IMR-90 (cell line): ENCODE measurements at regions not wholly inside any gene's neighbourhood (a gene's known extent, or its start where the extent isn't known, plus 50 kb on each side); places are given as distances from the start of the nearest gene placed in this dataset.

Experiments used
- ATAC-seq: fragments of 200-7000 bp; cut with Tn5 transposase; 2 replicates; pipeline ENCODE4 v1.9.1; 2020; ENCODE audit warnings: low read depth, mild to moderate bottlenecking, moderate library complexity
- BruUV-seq: library from RNA; stranded (reverse); fragments of 400-500 nt; replicated peaks from 2 replicates; lab custom pipeline; 2021; lab: Mats Ljungman, UMichigan
- CTCF ChIA-PET: fragments of 300-600 bp; formaldehyde crosslinking; extraction: SDS; loops from one replicate; lab custom pipeline; 2021; ENCODE audit warnings: antibody characterized with exemption; lab: Yijun Ruan, JAX
- POLR2A ChIA-PET: fragments of 300-600 bp; sonication (Branson Sonifier 250); formaldehyde crosslinking; loops from one replicate; lab custom pipeline; 2022; ENCODE audit warnings: antibody characterized with exemption; ENCODE audit not compliant: unreplicated experiment; lab: Charles Lee
- DNase-seq: peaks from one replicate; pipeline ENCODE4 v3.0.0; 2013
- H2AFZ ChIP-seq: replicated peaks from 2 replicates; pipeline ENCODE3; 2013; ENCODE audit warnings: low read length, mild to moderate bottlenecking; ENCODE audit not compliant: poor library complexity
- H2AK5ac ChIP-seq: 2 replicates; pipeline ENCODE4 v1.6.1; 2013; ENCODE audit warnings: low read depth, low read length, inconsistent platforms
- H2AK9ac ChIP-seq: replicated peaks from 2 replicates; pipeline ENCODE3; 2013; ENCODE audit warnings: mild to moderate bottlenecking, low read depth, low read length, moderate library complexity; ENCODE audit not compliant: poor library complexity
- H2BK120ac ChIP-seq: 2 replicates; pipeline ENCODE4 v1.6.1; 2013; ENCODE audit warnings: low read depth, low read length, inconsistent platforms
- H2BK15ac ChIP-seq: 3 replicates; pipeline ENCODE4 v1.6.1; 2013; ENCODE audit warnings: low read depth, low read length, inconsistent platforms
- H2BK20ac ChIP-seq: 2 replicates; pipeline ENCODE4 v1.6.1; 2013; ENCODE audit warnings: low read depth, mild to moderate bottlenecking, inconsistent platforms, low read length, moderate library complexity
- H2BK5ac ChIP-seq: 2 replicates; pipeline ENCODE4 v1.6.1; 2013; ENCODE audit warnings: mild to moderate bottlenecking, low read depth, low read length, inconsistent platforms; ENCODE audit not compliant: poor library complexity, severe bottlenecking
- H3K14ac ChIP-seq: replicated peaks from 2 replicates; pipeline ENCODE4 v1.6.1; 2013; ENCODE audit warnings: low read depth, low read length, inconsistent platforms
- H3K18ac ChIP-seq: 2 replicates; pipeline ENCODE4 v1.6.1; 2013; ENCODE audit warnings: low read depth, low read length, control low read depth
- H3K23ac ChIP-seq: 2 replicates; pipeline ENCODE4 v1.6.1; 2013; ENCODE audit warnings: low read depth, low read length, inconsistent platforms
- H3K27ac ChIP-seq: 2 replicates; pipeline ENCODE4 v1.5.1; 2013; ENCODE audit warnings: mild to moderate bottlenecking, control low read depth, low read length; ENCODE audit not compliant: insufficient read depth
- H3K27me3 ChIP-seq: 2 replicates; pipeline ENCODE4 v1.6.1; 2013; ENCODE audit warnings: low read length; ENCODE audit not compliant: control insufficient read depth, insufficient read depth
- H3K36me3 ChIP-seq: 2 replicates; pipeline ENCODE4 v1.6.1; 2013; ENCODE audit warnings: low read length, mixed read lengths; ENCODE audit not compliant: control insufficient read depth, insufficient read depth
- H3K4ac ChIP-seq: 2 replicates; pipeline ENCODE4 v1.6.1; 2013; ENCODE audit warnings: low read depth, low read length, inconsistent platforms
- H3K4me1 ChIP-seq: 2 replicates; pipeline ENCODE4 v1.6.1; 2013; ENCODE audit warnings: low read length, mixed read lengths; ENCODE audit not compliant: control insufficient read depth, insufficient read depth
- H3K4me2 ChIP-seq: 2 replicates; pipeline ENCODE4 v1.6.1; 2013; ENCODE audit warnings: low read depth, mild to moderate bottlenecking, control low read depth, low read length, moderate library complexity
- H3K4me3 ChIP-seq: 2 replicates; pipeline ENCODE4 v1.5.1; 2013; ENCODE audit warnings: low read depth, mild to moderate bottlenecking, control low read depth, low read length, moderate library complexity; ENCODE audit not compliant: insufficient read depth
- H3K56ac ChIP-seq: 2 replicates; pipeline ENCODE4 v1.6.1; 2013; ENCODE audit warnings: low read length, inconsistent platforms; ENCODE audit not compliant: insufficient read depth; ENCODE audit errors: extremely low read depth
- H3K79me1 ChIP-seq, 2 experiments: 2 replicates each; pipeline ENCODE4 v1.6.1; 2013; ENCODE audit warnings: low read length in 2 of 2, inconsistent platforms in 1 of 2, low read depth in 1 of 2
- H3K9ac ChIP-seq: 2 replicates; pipeline ENCODE4 v1.6.1; 2013; ENCODE audit warnings: low read depth, low read length, control low read depth
- H3K9me1 ChIP-seq: 2 replicates; pipeline ENCODE4 v1.6.1; 2013; ENCODE audit warnings: low read length, inconsistent platforms; ENCODE audit not compliant: insufficient read depth
- H3K9me3 ChIP-seq: 2 replicates; pipeline ENCODE4 v1.6.1; 2013; ENCODE audit warnings: low read length; ENCODE audit not compliant: control insufficient read depth, insufficient read depth
- H4K20me1 ChIP-seq: 2 replicates; pipeline ENCODE4 v1.6.1; 2013; ENCODE audit warnings: low read length, inconsistent platforms; ENCODE audit not compliant: insufficient read depth
- H4K5ac ChIP-seq: 2 replicates; pipeline ENCODE4 v1.6.1; 2013; ENCODE audit warnings: mild to moderate bottlenecking, low read depth, low read length, control low read depth
- H4K8ac ChIP-seq, 2 experiments: 2 replicates each; pipeline ENCODE4 v1.6.1; 2013; ENCODE audit warnings: low read depth in 2 of 2, low read length in 2 of 2, control low read depth in 1 of 2, inconsistent platforms in 1 of 2
- H4K91ac ChIP-seq: 2 replicates; pipeline ENCODE4 v1.6.1; 2013; ENCODE audit warnings: low read depth, low read length, inconsistent platforms; ENCODE audit not compliant: insufficient read depth
- ELK1 ChIP-seq: fragments of 150-350 bp; IDR thresholded peaks from 2 replicates; pipeline ENCODE4 v1.6.1; 2016; ENCODE audit warnings: low read depth, mild to moderate bottlenecking, low read length, moderate library complexity, borderline replicate concordance
- FOS ChIP-seq: fragments of 150-350 bp; IDR thresholded peaks from 2 replicates; pipeline ENCODE4 v1.6.1; 2016; ENCODE audit warnings: low read depth, low read length
- MAFK ChIP-seq: IDR thresholded peaks from 2 replicates; pipeline ENCODE4 v1.6.1; 2012; ENCODE audit warnings: low read depth, low read length, improper control_type of control experiment
- RFX5 ChIP-seq: IDR thresholded peaks from 2 replicates; pipeline ENCODE4 v1.8.0; 2012; ENCODE audit warnings: low read depth, mild to moderate bottlenecking, low read length, moderate library complexity
- WGBS, 2 experiments: methylation state at CpG; one replicate each; pipeline versions ENCODE4 v1.1.5 to v1.1.7; 2013; ENCODE audit warnings: missing lambda C conversion rate in 2 of 2; ENCODE audit not compliant: insufficient read length in 1 of 2; ENCODE audit errors: extremely low coverage in 2 of 2; 5-methylcytosine and 5-hydroxymethylcytosine counted together
- dilution Hi-C: fragments of 300-500 bp; cut with HindIII; formaldehyde crosslinking; loops from one replicate; pipeline ENCODE4 v1.14.3; 2018; ENCODE audit warnings: low sequenced_read_pairs; ENCODE audit not compliant: unreplicated experiment
- in situ Hi-C: fragments of 300-500 bp; cut with MboI; formaldehyde crosslinking; loops from 3 replicates; pipeline ENCODE4 v1.14.3; 2019; ENCODE audit warnings: low sequenced_read_pairs, inconsistent platforms, mixed read lengths
- intact Hi-C: fragments of 100-400 bp; cut with micrococcal nuclease; formaldehyde crosslinking; loops from 2 replicates; pipeline ENCODE4 v1.10.0; 2022

- no peak for TF ChIP-seq ELK1
- no peak for TF ChIP-seq MAFK
- TF ChIP-seq FOS, result no peak
- no peak for TF ChIP-seq RFX5
- WGBS, 2 experiments, result 33% methylated on average over 3 of the region's 10 CpGs; no CpG with 5 or more reads in 1 of the 2 experiments
- Histone ChIP-seq H2BK20ac (no peak overlapping the region), H4K8ac (no peak overlapping the region), H3K23ac (no peak overlapping the region), H3K4me1 (no peaks in the 10 kb centered on the region), H3K36me3 (no peaks in the 10 kb centered on the region), H3K4me2 (no peak overlapping the region), H2AK9ac (no peak overlapping the region), H3K27me3 (peaks cover 30% of the 10 kb centered on the region), H2AK5ac (no peak overlapping the region), H3K4me3 (no peak overlapping the region), H2BK120ac (no peak overlapping the region), H3K27ac (no peak overlapping the region), H3K14ac (no peak overlapping the region), H3K79me1 (no peaks in the 10 kb centered on the region), H3K4ac (no peak overlapping the region), H2BK5ac (no peak overlapping the region), H3K9me1 (no peaks in the 10 kb centered on the region), H3K18ac (no peak overlapping the region), H2AFZ (no peak overlapping the region), H4K20me1 (no peaks in the 10 kb centered on the region), H3K9me3 (no peaks in the 10 kb centered on the region), H3K56ac (no peak overlapping the region), H4K5ac (no peak overlapping the region), H4K91ac (no peak overlapping the region), H2BK15ac (no peak overlapping the region), H3K9ac (no peak overlapping the region)
- DNase-seq, result no peak
- in situ Hi-C loops, result no loop called here
- POLR2A ChIA-PET, result no interaction called here
- no TSS peak for BruUV-seq
- dilution Hi-C loops, result no loop called here
- intact Hi-C loops, result no loop called here
- no peak for ATAC-seq
- CTCF ChIA-PET, result no interaction called here
Observed at GRCh38 chr12:116629480-116629879, 70.3 kb downstream of the MAP1LC3B2 start.
